ENCODE measurements at regions not wholly inside any gene's neighbourhood (a gene's known extent, or its start where the extent isn't known, plus 50 kb on each side); places are given as distances from the start of the nearest gene placed in this dataset.

- peak; percentile 12 for DNase-seq (ENCODE audit: low spot score)
Measured at GRCh38 chr12:13288937-13289652, 92.6 kb downstream of the EMP1 start.

- DNase-seq (ENCODE audit: low spot score), result no peak
Measured at GRCh38 chr12:13288501-13288900, 92.0 kb downstream of the EMP1 start.

GRCh38 chr12:13283867-13284266, 87.3 kb downstream of the EMP1 start:
- DNase-seq (ENCODE audit: low spot score), result no peak

- DNase-seq (ENCODE audit: low spot score), result no peak
Measured at GRCh38 chr12:13282861-13283260, 86.3 kb downstream of the EMP1 start.

- DNase-seq (ENCODE audit: low spot score), result peak; percentile 83
Measured at GRCh38 chr12:13278249-13278787, 81.8 kb downstream of the EMP1 start.

- DNase-seq (ENCODE audit: low spot score), result no peak
Measured at GRCh38 chr12:13277293-13277692, 80.8 kb downstream of the EMP1 start.

- no peak for DNase-seq (ENCODE audit: low spot score)
Measured at GRCh38 chr12:13275241-13276085, 78.9 kb downstream of the EMP1 start.

- DNase-seq (ENCODE audit: low spot score), result no peak
Measured at GRCh38 chr12:13273850-13274249, 77.3 kb downstream of the EMP1 start.

GRCh38 chr12:13273097-13273496, 76.6 kb downstream of the EMP1 start:
- DNase-seq (ENCODE audit: low spot score), result no peak

GRCh38 chr12:13270817-13271216, 74.3 kb downstream of the EMP1 start:
- DNase-seq (ENCODE audit: low spot score), result no peak

Measured in AG08395 (cell line).